Muscle layer of colon (tissue), 2 donors: ENCODE measurements at regions not wholly inside any gene's neighbourhood (a gene's known extent, or its start where the extent isn't known, plus 50 kb on each side); places are given as distances from the start of the nearest gene placed in this dataset.

Experiments used
- H3K27ac ChIP-seq: one replicate; pipeline ENCODE4 v1.7.0; 2013; ENCODE audit warnings: low read depth, mild to moderate bottlenecking, low read length, moderate library complexity
- H3K27me3 ChIP-seq, 2 donors: one replicate each; pipeline ENCODE4 v1.7.0; 2013; ENCODE audit warnings: low read length in 2 of 2, mild to moderate bottlenecking in 2 of 2; ENCODE audit not compliant: insufficient read depth in 2 of 2, control insufficient read depth in 1 of 2
- H3K36me3 ChIP-seq: one replicate; pipeline ENCODE4 v1.7.0; 2013; ENCODE audit warnings: mild to moderate bottlenecking, low read length; ENCODE audit not compliant: insufficient read depth
- H3K4me1 ChIP-seq: one replicate; pipeline ENCODE4 v1.7.0; 2013; ENCODE audit warnings: mild to moderate bottlenecking, low read length; ENCODE audit not compliant: insufficient read depth
- H3K4me3 ChIP-seq, 2 donors: one replicate each; pipeline ENCODE4 v1.7.0; 2013; ENCODE audit warnings: low read length in 2 of 2, low read depth in 1 of 2, mild to moderate bottlenecking in 1 of 2, moderate library complexity in 1 of 2
- H3K9ac ChIP-seq: one replicate; pipeline ENCODE4 v1.7.0; 2013; ENCODE audit warnings: low read length
- H3K9me3 ChIP-seq: one replicate; pipeline ENCODE4 v1.7.0; 2013; ENCODE audit warnings: mild to moderate bottlenecking, low read length
- donor health status: abdominal sarcoma.
- donor health status: Adenocarcinoma of cecum.

- H3K4me1 ChIP-seq, result no peaks in the 10 kb centered on the region
Observed at GRCh38 chr3:28682121-28682520, 333.5 kb upstream of the AZI2 start.

GRCh38 chr3:28690176-28690575 lies 341.6 kb upstream of the AZI2 start:
- Histone ChIP-seq H3K4me3 (no peak overlapping the region), H3K9me3 (no peaks in the 10 kb centered on the region), H3K27ac (no peak overlapping the region), H3K27me3 (no peaks in the 10 kb centered on the region), H3K36me3 (no peaks in the 10 kb centered on the region), H3K9ac (no peak overlapping the region), H3K4me1 (no peaks in the 10 kb centered on the region)

More at GRCh38 chr3:28682121-28682520, 333.5 kb upstream of the AZI2 start:
- Histone ChIP-seq H3K36me3 (no peaks in the 10 kb centered on the region), H3K9me3 (no peaks in the 10 kb centered on the region), H3K27me3 (no peaks in the 10 kb centered on the region), H3K4me3 (no peak overlapping the region), H3K9ac (no peak overlapping the region), H3K27ac (no peak overlapping the region)

- no peaks in the 10 kb centered on the region for H3K4me1 ChIP-seq
- no peaks in the 10 kb centered on the region for H3K9me3 ChIP-seq
- H3K4me3 ChIP-seq, result no peak overlapping the region
- no peak overlapping the region for H3K9ac ChIP-seq
- H3K36me3 ChIP-seq, result no peaks in the 10 kb centered on the region
- no peak overlapping the region for H3K27ac ChIP-seq
- no peaks in the 10 kb centered on the region for H3K27me3 ChIP-seq
Observed at GRCh38 chr3:28698706-28699105, 350.1 kb upstream of the AZI2 start.

GRCh38 chr3:28699283-28699682 lies 350.7 kb upstream of the AZI2 start:
- no peak overlapping the region for H3K9ac ChIP-seq
- H3K9me3 ChIP-seq, result no peaks in the 10 kb centered on the region
- H3K27me3 ChIP-seq, result no peaks in the 10 kb centered on the region
- no peak overlapping the region for H3K27ac ChIP-seq
- H3K4me1 ChIP-seq, result no peaks in the 10 kb centered on the region
- no peaks in the 10 kb centered on the region for H3K36me3 ChIP-seq
- no peak overlapping the region for H3K4me3 ChIP-seq

- H3K27me3 ChIP-seq, result no peaks in the 10 kb centered on the region
- H3K27ac ChIP-seq, result no peak overlapping the region
- no peaks in the 10 kb centered on the region for H3K4me1 ChIP-seq
- no peak overlapping the region for H3K9ac ChIP-seq
- H3K36me3 ChIP-seq, result no peaks in the 10 kb centered on the region
- H3K4me3 ChIP-seq, result no peak overlapping the region
- H3K9me3 ChIP-seq, result no peaks in the 10 kb centered on the region
Observed at GRCh38 chr3:28700728-28701127, 352.1 kb upstream of the AZI2 start.

GRCh38 chr3:28703843-28704242 lies 355.2 kb upstream of the AZI2 start:
- Histone ChIP-seq H3K27me3 (no peaks in the 10 kb centered on the region), H3K4me3 (no peak overlapping the region), H3K36me3 (no peaks in the 10 kb centered on the region), H3K9me3 (no peaks in the 10 kb centered on the region), H3K27ac (no peak overlapping the region), H3K4me1 (no peaks in the 10 kb centered on the region), H3K9ac (no peak overlapping the region)

- Histone ChIP-seq H3K9me3 (no peaks in the 10 kb centered on the region), H3K27me3 (no peaks in the 10 kb centered on the region), H3K9ac (no peak overlapping the region), H3K4me1 (no peaks in the 10 kb centered on the region), H3K36me3 (no peaks in the 10 kb centered on the region), H3K27ac (no peak overlapping the region), H3K4me3 (no peak overlapping the region)
Observed at GRCh38 chr3:28711293-28711692, 362.7 kb upstream of the AZI2 start.

- no peak overlapping the region for H3K9ac ChIP-seq
- no peaks in the 10 kb centered on the region for H3K27me3 ChIP-seq
- no peaks in the 10 kb centered on the region for H3K4me1 ChIP-seq
- H3K36me3 ChIP-seq, result no peaks in the 10 kb centered on the region
- H3K27ac ChIP-seq, result no peak overlapping the region
- no peaks in the 10 kb centered on the region for H3K9me3 ChIP-seq
- H3K4me3 ChIP-seq, result no peak overlapping the region
Observed at GRCh38 chr3:28716939-28717338, 368.3 kb upstream of the AZI2 start.

- Histone ChIP-seq H3K9me3 (no peaks in the 10 kb centered on the region), H3K4me3 (no peak overlapping the region), H3K27me3 (no peaks in the 10 kb centered on the region), H3K27ac (no peak overlapping the region), H3K4me1 (no peaks in the 10 kb centered on the region), H3K9ac (no peak overlapping the region), H3K36me3 (no peaks in the 10 kb centered on the region)
Observed at GRCh38 chr3:28718074-28718849, 369.6 kb upstream of the AZI2 start.

- H3K4me3 ChIP-seq, result no peak overlapping the region
- no peaks in the 10 kb centered on the region for H3K36me3 ChIP-seq
- H3K9ac ChIP-seq, result no peak overlapping the region
- H3K27ac ChIP-seq, result no peak overlapping the region
- H3K4me1 ChIP-seq, result no peaks in the 10 kb centered on the region
- no peaks in the 10 kb centered on the region for H3K27me3 ChIP-seq
- no peaks in the 10 kb centered on the region for H3K9me3 ChIP-seq
Observed at GRCh38 chr3:28726840-28727239, 378.2 kb upstream of the AZI2 start.

GRCh38 chr3:28727307-28727706 lies 378.7 kb upstream of the AZI2 start:
- Histone ChIP-seq H3K36me3 (no peaks in the 10 kb centered on the region), H3K9me3 (no peaks in the 10 kb centered on the region), H3K27me3 (no peaks in the 10 kb centered on the region), H3K27ac (no peak overlapping the region), H3K4me3 (no peak overlapping the region), H3K4me1 (no peaks in the 10 kb centered on the region), H3K9ac (no peak overlapping the region)

- Histone ChIP-seq H3K9ac (no peak overlapping the region), H3K4me3 (no peak overlapping the region), H3K27me3 (no peaks in the 10 kb centered on the region), H3K36me3 (no peaks in the 10 kb centered on the region), H3K4me1 (no peaks in the 10 kb centered on the region), H3K9me3 (no peaks in the 10 kb centered on the region), H3K27ac (no peak overlapping the region)
Observed at GRCh38 chr3:28738425-28738824, 389.8 kb upstream of the AZI2 start.
